BE2C (cell line): ENCODE measurements at regions not wholly inside any gene's neighbourhood (a gene's known extent, or its start where the extent isn't known, plus 50 kb on each side); places are given as distances from the start of the nearest gene placed in this dataset.

ENCODE experiments used
- DNase-seq: peaks from one replicate; pipeline ENCODE4 v3.0.0-alpha.2; 2020
- H3K27me3 ChIP-seq: fragments of 250-450 bp; sonication (Bioruptor Pico); 2 replicates; pipeline ENCODE4 v1.5.1; 2020; ENCODE audit warnings: mild to moderate bottlenecking
- H3K36me3 ChIP-seq: fragments of 250-450 bp; sonication (Bioruptor Pico); 2 replicates; pipeline ENCODE4 v1.5.1; 2020; ENCODE audit warnings: mild to moderate bottlenecking
- H3K4me1 ChIP-seq: fragments of 250-450 bp; sonication (Bioruptor Pico); 2 replicates; pipeline ENCODE4 v1.5.1; 2020
- H3K4me3 ChIP-seq: 2 replicates; pipeline ENCODE4 v1.5.1; 2011; ENCODE audit warnings: low read depth, low read length
- H3K9me3 ChIP-seq: fragments of 250-450 bp; sonication (Bioruptor Pico); 2 replicates; pipeline ENCODE4 v1.5.1; 2020
- CTCF ChIP-seq: IDR thresholded peaks from 2 replicates; pipeline ENCODE4 v1.5.1; 2012; ENCODE audit warnings: mild to moderate bottlenecking, low read depth, low read length

- no peak for TF ChIP-seq CTCF
- no peak overlapping the region for H3K4me3 ChIP-seq
- H3K36me3 ChIP-seq, result no peaks in the 10 kb centered on the region
- no peaks in the 10 kb centered on the region for H3K9me3 ChIP-seq
- DNase-seq, result no peak
- H3K4me1 ChIP-seq, result no peaks in the 10 kb centered on the region
- H3K27me3 ChIP-seq, result peaks cover 12% of the 10 kb centered on the region
These were observed 111.3 kb upstream of the ERG start for GRCh38 chr21:38609580-38609979.

- no peak for DNase-seq
- peaks cover 12% of the 10 kb centered on the region for H3K27me3 ChIP-seq
- no peaks in the 10 kb centered on the region for H3K9me3 ChIP-seq
- H3K4me3 ChIP-seq, result no peak overlapping the region
- no peak for TF ChIP-seq CTCF
- H3K4me1 ChIP-seq, result no peaks in the 10 kb centered on the region
- no peaks in the 10 kb centered on the region for H3K36me3 ChIP-seq
These were observed 112.5 kb upstream of the ERG start for GRCh38 chr21:38610623-38611251.

GRCh38 chr21:38611277-38611676, 113.0 kb upstream of the ERG start:
- H3K9me3 ChIP-seq, result no peaks in the 10 kb centered on the region
- TF ChIP-seq CTCF, result no peak

GRCh38 chr21:38613686-38614085, 115.4 kb upstream of the ERG start:
- no peaks in the 10 kb centered on the region for H3K4me1 ChIP-seq
- no peak overlapping the region for H3K4me3 ChIP-seq
- no peak for TF ChIP-seq CTCF
- no peaks in the 10 kb centered on the region for H3K9me3 ChIP-seq
- no peak for DNase-seq
- H3K36me3 ChIP-seq, result no peaks in the 10 kb centered on the region
- H3K27me3 ChIP-seq, result peaks cover 12% of the 10 kb centered on the region

More at GRCh38 chr21:38611277-38611676, 113.0 kb upstream of the ERG start:
- Histone ChIP-seq H3K36me3 (no peaks in the 10 kb centered on the region), H3K4me3 (no peak overlapping the region), H3K27me3 (peaks cover 12% of the 10 kb centered on the region), H3K4me1 (no peaks in the 10 kb centered on the region)
- DNase-seq, result no peak

GRCh38 chr21:38614558-38614957, 116.3 kb upstream of the ERG start:
- H3K4me3 ChIP-seq, result no peak overlapping the region
- H3K4me1 ChIP-seq, result no peaks in the 10 kb centered on the region
- H3K27me3 ChIP-seq, result peaks cover 12% of the 10 kb centered on the region
- no peaks in the 10 kb centered on the region for H3K36me3 ChIP-seq
- no peak for TF ChIP-seq CTCF
- H3K9me3 ChIP-seq, result no peaks in the 10 kb centered on the region
- DNase-seq, result no peak

- Histone ChIP-seq H3K36me3 (no peaks in the 10 kb centered on the region), H3K4me1 (no peaks in the 10 kb centered on the region), H3K27me3 (no peaks in the 10 kb centered on the region), H3K4me3 (no peak overlapping the region), H3K9me3 (no peaks in the 10 kb centered on the region)
- DNase-seq, result no peak
- TF ChIP-seq CTCF, result no peak
These were observed 121.2 kb upstream of the ERG start for GRCh38 chr21:38619480-38619879.
